COLO829 (cell line): ENCODE measurements at regions not wholly inside any gene's neighbourhood (a gene's known extent, or its start where the extent isn't known, plus 50 kb on each side); places are given as distances from the start of the nearest gene placed in this dataset.
A peak's percentile ranks its signal among the peaks of the same experiment; 100 is the strongest.

Experiments
- DNase-seq: peaks from one replicate; pipeline ENCODE4 v3.0.0; 2012; ENCODE audit warnings: low spot score

- no peak for DNase-seq
These were observed 257.2 kb downstream of the IRF8 start for GRCh38 chr16:86156155-86156554.

GRCh38 chr16:86157616-86158247, 258.8 kb downstream of the IRF8 start:
- no peak for DNase-seq

- DNase-seq: peak; percentile 5
These were observed 259.9 kb downstream of the IRF8 start for GRCh38 chr16:86158688-86159360.

- no peak for DNase-seq
These were observed 266.5 kb downstream of the IRF8 start for GRCh38 chr16:86165479-86165878.

GRCh38 chr16:86166414-86166813, 267.5 kb downstream of the IRF8 start:
- DNase-seq: no peak

GRCh38 chr16:86167061-86167460, 268.1 kb downstream of the IRF8 start:
- no peak for DNase-seq

- DNase-seq: no peak
These were observed 271.8 kb downstream of the IRF8 start for GRCh38 chr16:86170720-86171119.

- no peak for DNase-seq
These were observed 272.4 kb downstream of the IRF8 start for GRCh38 chr16:86171329-86171728.

- DNase-seq: no peak
These were observed 276.9 kb downstream of the IRF8 start for GRCh38 chr16:86175816-86176215.

GRCh38 chr16:86176462-86176861, 277.5 kb downstream of the IRF8 start:
- no peak for DNase-seq

GRCh38 chr16:86180244-86180643, 281.3 kb downstream of the IRF8 start:
- no peak for DNase-seq

GRCh38 chr16:86180780-86181179, 281.8 kb downstream of the IRF8 start:
- no peak for DNase-seq

- no peak for DNase-seq
These were observed 282.6 kb downstream of the IRF8 start for GRCh38 chr16:86181526-86181925.

GRCh38 chr16:86184185-86184584, 285.2 kb downstream of the IRF8 start:
- DNase-seq: no peak

GRCh38 chr16:86185089-86185488, 286.1 kb downstream of the IRF8 start:
- DNase-seq: no peak

GRCh38 chr16:86186313-86186712, 287.4 kb downstream of the IRF8 start:
- DNase-seq: no peak

- DNase-seq: no peak
These were observed 291.0 kb downstream of the IRF8 start for GRCh38 chr16:86189934-86190333.

- no peak for DNase-seq
These were observed 292.7 kb downstream of the IRF8 start for GRCh38 chr16:86191663-86192062.

- no peak for DNase-seq
These were observed 294.7 kb downstream of the IRF8 start for GRCh38 chr16:86193528-86194193.

- DNase-seq: no peak
These were observed 297.1 kb downstream of the IRF8 start for GRCh38 chr16:86195863-86196630.

GRCh38 chr16:86196687-86197391, 297.9 kb downstream of the IRF8 start:
- DNase-seq: no peak
